ENCODE measurements at regions not wholly inside any gene's neighbourhood (a gene's known extent, or its start where the extent isn't known, plus 50 kb on each side); places are given as distances from the start of the nearest gene placed in this dataset.
"Not testable (repeated sequence)": the region's sequence is repeated elsewhere in the genome, so short reads cannot be mapped to it uniquely, and the experiment has no call there.

- DNase-seq (ENCODE audit: low read depth), result no peak
Measured at GRCh38 chr6:137933696-137934095, 66.6 kb downstream of the TNFAIP3 start.

- no peak for DNase-seq (ENCODE audit: low read depth)
Measured at GRCh38 chr6:137936798-137937197, 69.7 kb downstream of the TNFAIP3 start.

GRCh38 chr6:137937834-137938233 lies 70.8 kb downstream of the TNFAIP3 start:
- no peak for DNase-seq (ENCODE audit: low read depth)

- no peak for DNase-seq (ENCODE audit: low read depth)
Measured at GRCh38 chr6:137938770-137939379, 71.8 kb downstream of the TNFAIP3 start.

GRCh38 chr6:137941995-137942394 lies 74.9 kb downstream of the TNFAIP3 start:
- DNase-seq (ENCODE audit: low read depth), result no peak

GRCh38 chr6:137942736-137943135 lies 75.7 kb downstream of the TNFAIP3 start:
- no peak for DNase-seq (ENCODE audit: low read depth)

- DNase-seq (ENCODE audit: low read depth), result not testable (repeated sequence)
Measured at GRCh38 chr6:137944381-137944780, 77.3 kb downstream of the TNFAIP3 start.

- no peak for DNase-seq (ENCODE audit: low read depth)
Measured at GRCh38 chr6:137944793-137945498, 77.9 kb downstream of the TNFAIP3 start.

- DNase-seq (ENCODE audit: low read depth), result no peak
Measured at GRCh38 chr6:137949686-137950390, 82.8 kb downstream of the TNFAIP3 start.

GRCh38 chr6:137950581-137950980 lies 83.5 kb downstream of the TNFAIP3 start:
- DNase-seq (ENCODE audit: low read depth), result no peak

GRCh38 chr6:137951064-137951597 lies 84.1 kb downstream of the TNFAIP3 start:
- DNase-seq (ENCODE audit: low read depth), result no peak

- DNase-seq (ENCODE audit: low read depth), result no peak
Measured at GRCh38 chr6:137952247-137952646, 85.2 kb downstream of the TNFAIP3 start.

GRCh38 chr6:137953761-137954160 lies 86.7 kb downstream of the TNFAIP3 start:
- no peak for DNase-seq (ENCODE audit: low read depth)

GRCh38 chr6:137954253-137954652 lies 87.2 kb downstream of the TNFAIP3 start:
- no peak for DNase-seq (ENCODE audit: low read depth)

GRCh38 chr6:137956098-137956488 lies 89.0 kb downstream of the TNFAIP3 start:
- DNase-seq (ENCODE audit: low read depth), result no peak

GRCh38 chr6:137957471-137957870 lies 90.4 kb downstream of the TNFAIP3 start:
- no peak for DNase-seq (ENCODE audit: low read depth)

- no peak for DNase-seq (ENCODE audit: low read depth)
Measured at GRCh38 chr6:137958811-137959565, 91.9 kb downstream of the TNFAIP3 start.

GRCh38 chr6:137962725-137963124 lies 95.7 kb downstream of the TNFAIP3 start:
- DNase-seq (ENCODE audit: low read depth), result no peak

GRCh38 chr6:137964876-137965275 lies 97.8 kb downstream of the TNFAIP3 start:
- no peak for DNase-seq (ENCODE audit: low read depth)

GRCh38 chr6:137967689-137968454 lies 100.8 kb downstream of the TNFAIP3 start:
- DNase-seq (ENCODE audit: low read depth), result no peak

- DNase-seq (ENCODE audit: low read depth), result no peak
Measured at GRCh38 chr6:137968455-137968804, 101.4 kb downstream of the TNFAIP3 start.

- DNase-seq (ENCODE audit: low read depth), result no peak
Measured at GRCh38 chr6:137968901-137969300, 101.8 kb downstream of the TNFAIP3 start.

Data from activated T-cell treated with anti-CD3 and anti-CD28 coated beads for 48 hours (primary cell).